NCI-H510A treated with DMSO at 0.1 percent for 48 hours (cell line): ENCODE measurements at regions not wholly inside any gene's neighbourhood (a gene's known extent, or its start where the extent isn't known, plus 50 kb on each side); places are given as distances from the start of the nearest gene placed in this dataset.
"Not testable (repeated sequence)": the region's sequence is repeated elsewhere in the genome, so short reads cannot be mapped to it uniquely, and the experiment has no call there.

ENCODE experiments used
- DNase-seq: peaks from one replicate; lab custom pipeline; 2025; lab: John Stamatoyannopoulos, UW

- no peak for DNase-seq
Measured at GRCh38 chr6:5898102-5898501, 108.6 kb downstream of the NRN1 start.

- no peak for DNase-seq
Measured at GRCh38 chr6:5896476-5897200, 110.1 kb downstream of the NRN1 start.

GRCh38 chr6:5894357-5894756 is 112.4 kb downstream of the NRN1 start:
- DNase-seq = no peak

- DNase-seq = no peak
Measured at GRCh38 chr6:5893295-5893694, 113.4 kb downstream of the NRN1 start.

- no peak for DNase-seq
Measured at GRCh38 chr6:5892669-5893068, 114.1 kb downstream of the NRN1 start.

GRCh38 chr6:5878792-5879191 is 127.9 kb downstream of the NRN1 start:
- no peak for DNase-seq

- no peak for DNase-seq
Measured at GRCh38 chr6:5876076-5876475, 130.6 kb downstream of the NRN1 start.

GRCh38 chr6:5873976-5874375 is 132.7 kb downstream of the NRN1 start:
- not testable (repeated sequence) for DNase-seq

- DNase-seq = no peak
Measured at GRCh38 chr6:5871296-5871695, 135.4 kb downstream of the NRN1 start.

GRCh38 chr6:5869676-5870075 is 137.0 kb downstream of the NRN1 start:
- DNase-seq = no peak

- no peak for DNase-seq
Measured at GRCh38 chr6:5869261-5869660, 137.5 kb downstream of the NRN1 start.

- peak; percentile 86 for DNase-seq
Measured at GRCh38 chr6:5866547-5867051, 140.1 kb downstream of the NRN1 start.

- no peak for DNase-seq
Measured at GRCh38 chr6:5865506-5866031, 141.2 kb downstream of the NRN1 start.

- no peak for DNase-seq
Measured at GRCh38 chr6:5860849-5861248, 145.9 kb downstream of the NRN1 start.

- no peak for DNase-seq
Measured at GRCh38 chr6:5855787-5856470, 150.8 kb downstream of the NRN1 start.

GRCh38 chr6:5854899-5855298 is 151.8 kb downstream of the NRN1 start:
- no peak for DNase-seq

GRCh38 chr6:5851261-5851757 is 155.4 kb downstream of the NRN1 start:
- DNase-seq = peak; percentile 40

- no peak for DNase-seq
Measured at GRCh38 chr6:5850848-5851255, 155.9 kb downstream of the NRN1 start.

- DNase-seq = no peak
Measured at GRCh38 chr6:5846889-5847288, 159.8 kb downstream of the NRN1 start.

- DNase-seq = no peak
Measured at GRCh38 chr6:5846335-5846734, 160.4 kb downstream of the NRN1 start.

- no peak for DNase-seq
Measured at GRCh38 chr6:5843078-5843477, 163.6 kb downstream of the NRN1 start.

- no peak for DNase-seq
Measured at GRCh38 chr6:5840734-5841390, 165.9 kb downstream of the NRN1 start.
